Mesendoderm (in vitro differentiated cells): ENCODE measurements at regions not wholly inside any gene's neighbourhood (a gene's known extent, or its start where the extent isn't known, plus 50 kb on each side); places are given as distances from the start of the nearest gene placed in this dataset.

Experiments used
- DNase-seq: peaks from one replicate; pipeline ENCODE4 v3.0.0; 2013
- H2AK5ac ChIP-seq: 2 replicates; pipeline ENCODE4 v1.6.1; 2013; ENCODE audit warnings: low read length, inconsistent platforms
- H2BK120ac ChIP-seq: 2 replicates; pipeline ENCODE4 v1.6.1; 2013; ENCODE audit warnings: low read depth, mild to moderate bottlenecking, low read length, moderate library complexity, mixed read lengths
- H2BK15ac ChIP-seq: replicated peaks from 2 replicates; pipeline ENCODE4 v1.6.1; 2013; ENCODE audit warnings: low read depth, mild to moderate bottlenecking, moderate library complexity
- H2BK5ac ChIP-seq: 2 replicates; pipeline ENCODE4 v1.6.1; 2013; ENCODE audit warnings: low read length, inconsistent platforms
- H3K18ac ChIP-seq: 2 replicates; pipeline ENCODE4 v1.6.1; 2013; ENCODE audit warnings: mild to moderate bottlenecking, low read length, mixed read lengths
- H3K23ac ChIP-seq: one replicate; pipeline ENCODE4 v1.6.1; 2013; ENCODE audit warnings: low read length
- H3K27ac ChIP-seq: 2 replicates; pipeline ENCODE4 v1.5.1; 2013; ENCODE audit warnings: low read depth, mild to moderate bottlenecking, inconsistent platforms, low read length, moderate library complexity
- H3K27me3 ChIP-seq: 2 replicates; pipeline ENCODE4 v1.6.1; 2013; ENCODE audit warnings: low read length, control low read depth, mild to moderate bottlenecking, inconsistent platforms; ENCODE audit not compliant: insufficient read depth, poor library complexity
- H3K36me3 ChIP-seq: 2 replicates; pipeline ENCODE4 v1.6.1; 2013; ENCODE audit warnings: low read length, inconsistent platforms; ENCODE audit not compliant: control insufficient read depth, insufficient read depth
- H3K4ac ChIP-seq: one replicate; pipeline ENCODE4 v1.6.1; 2013; ENCODE audit warnings: low read depth, mild to moderate bottlenecking, low read length, moderate library complexity
- H3K4me1 ChIP-seq: 2 replicates; pipeline ENCODE4 v1.6.1; 2013; ENCODE audit warnings: low read depth, low read length, inconsistent platforms; ENCODE audit not compliant: control insufficient read depth
- H3K4me2 ChIP-seq: 2 replicates; pipeline ENCODE4 v1.6.1; 2013; ENCODE audit warnings: low read length
- H3K4me3 ChIP-seq: 2 replicates; pipeline ENCODE4 v1.5.1; 2013; ENCODE audit warnings: mild to moderate bottlenecking, low read length
- H3K56ac ChIP-seq: one replicate; pipeline ENCODE4 v1.6.1; 2013; ENCODE audit warnings: low read length
- H3K79me1 ChIP-seq: 2 replicates; pipeline ENCODE4 v1.6.1; 2013; ENCODE audit warnings: low read length, inconsistent platforms
- H3K79me2 ChIP-seq: 2 replicates; pipeline ENCODE4 v1.6.1; 2013; ENCODE audit warnings: mild to moderate bottlenecking, low read length; ENCODE audit not compliant: control insufficient read depth, insufficient read depth
- H3K9ac ChIP-seq: 2 replicates; pipeline ENCODE4 v1.6.1; 2013; ENCODE audit warnings: low read length, inconsistent platforms
- H4K5ac ChIP-seq: one replicate; pipeline ENCODE4 v1.6.1; 2013; ENCODE audit warnings: low read length
- H4K8ac ChIP-seq: one replicate; pipeline ENCODE4 v1.6.1; 2013; ENCODE audit warnings: low read depth, mild to moderate bottlenecking, control low read depth, low read length, moderate library complexity
- WGBS: extraction: QIAGEN DNeasy Blood & Tissue Kit; methylation state at CpG from one replicate; pipeline ENCODE4 v1.1.7; 2013; ENCODE audit warnings: low lambda C conversion rate, missing lambda C conversion rate; ENCODE audit not compliant: insufficient coverage; ENCODE audit errors: extremely low coverage; 5-methylcytosine and 5-hydroxymethylcytosine counted together

- no peaks in the 10 kb centered on the region for H3K27me3 ChIP-seq
- no peak overlapping the region for H3K56ac ChIP-seq
- no peak overlapping the region for H3K4ac ChIP-seq
- H3K4me2 ChIP-seq, result no peak overlapping the region
- H3K27ac ChIP-seq, result no peak overlapping the region
- H2AK5ac ChIP-seq, result no peak overlapping the region
- no peak overlapping the region for H2BK5ac ChIP-seq
- no peak overlapping the region for H3K9ac ChIP-seq
- no peak overlapping the region for H4K8ac ChIP-seq
- no peaks in the 10 kb centered on the region for H3K36me3 ChIP-seq
- H3K79me1 ChIP-seq, result no peaks in the 10 kb centered on the region
- WGBS, result no CpG with 5 or more reads among the region's 3 CpGs
- no peak overlapping the region for H3K18ac ChIP-seq
- no peaks in the 10 kb centered on the region for H3K79me2 ChIP-seq
- no peak overlapping the region for H2BK120ac ChIP-seq
- no peak overlapping the region for H4K5ac ChIP-seq
- H3K4me3 ChIP-seq, result no peak overlapping the region
- no peak for DNase-seq
- no peak overlapping the region for H3K23ac ChIP-seq
- H3K4me1 ChIP-seq, result no peaks in the 10 kb centered on the region
- H2BK15ac ChIP-seq, result no peak overlapping the region
Measured at GRCh38 chr20:52481443-52481842, 289.9 kb upstream of the ZFP64 start.

DNA sequence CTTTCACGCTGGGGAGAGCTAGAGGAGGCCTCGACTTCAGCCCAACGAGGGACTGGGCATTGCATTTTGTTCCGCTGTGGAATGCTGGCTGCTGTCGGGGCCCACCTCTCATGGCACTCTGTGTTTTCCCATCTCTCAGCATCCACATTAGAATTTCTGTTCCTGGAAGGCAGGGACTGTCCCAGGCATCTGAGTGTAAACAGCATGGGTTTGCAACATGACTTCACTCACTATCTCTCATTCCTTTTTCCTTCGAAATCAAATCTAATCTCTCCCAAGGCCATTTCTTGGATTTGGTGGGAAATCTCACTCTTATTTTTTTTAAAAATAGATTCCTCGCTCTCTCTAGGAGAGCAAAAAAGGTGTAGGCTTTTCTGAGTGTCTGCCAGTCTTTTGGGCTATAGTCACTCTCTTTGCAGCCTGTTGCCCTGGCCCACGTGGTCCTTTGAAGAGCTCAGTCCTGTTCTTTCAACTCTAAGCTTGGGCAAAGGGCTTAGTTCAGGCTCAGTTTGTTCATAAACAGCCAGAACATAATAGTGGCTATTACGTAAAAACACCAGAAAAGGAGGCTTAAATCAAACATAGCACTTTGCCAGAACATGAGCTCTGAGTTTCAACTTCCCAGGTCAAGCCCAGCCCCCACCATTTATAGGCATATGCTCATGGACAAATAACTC is 284.6 kb upstream of the ZFP64 start:
- no peak overlapping the region for H2BK15ac ChIP-seq
- WGBS, result no CpG with 5 or more reads among the region's 9 CpGs

GRCh38 chr20:52473186-52473585 is 281.6 kb upstream of the ZFP64 start:
- H2BK120ac ChIP-seq, result no peak overlapping the region
- no peak overlapping the region for H3K9ac ChIP-seq
- WGBS, result no CpG with 5 or more reads among the region's 3 CpGs
- no peaks in the 10 kb centered on the region for H3K4me1 ChIP-seq
- DNase-seq, result no peak
- no peak overlapping the region for H2BK5ac ChIP-seq
- H4K8ac ChIP-seq, result no peak overlapping the region
- H3K18ac ChIP-seq, result no peak overlapping the region
- no peak overlapping the region for H2BK15ac ChIP-seq
- H3K23ac ChIP-seq, result no peak overlapping the region
- no peak overlapping the region for H2AK5ac ChIP-seq
- H4K5ac ChIP-seq, result no peak overlapping the region
- H3K56ac ChIP-seq, result no peak overlapping the region
- H3K27ac ChIP-seq, result no peak overlapping the region
- H3K4ac ChIP-seq, result no peak overlapping the region
- no peaks in the 10 kb centered on the region for H3K79me1 ChIP-seq
- no peaks in the 10 kb centered on the region for H3K36me3 ChIP-seq
- no peak overlapping the region for H3K4me3 ChIP-seq
- no peaks in the 10 kb centered on the region for H3K27me3 ChIP-seq
- H3K4me2 ChIP-seq, result no peak overlapping the region
- no peaks in the 10 kb centered on the region for H3K79me2 ChIP-seq

More for the DNA sequence above, 284.6 kb upstream of the ZFP64 start:
- no peak overlapping the region for H2BK120ac ChIP-seq
- H3K56ac ChIP-seq, result no peak overlapping the region
- H2AK5ac ChIP-seq, result no peak overlapping the region
- no peaks in the 10 kb centered on the region for H3K36me3 ChIP-seq
- no peak overlapping the region for H3K4ac ChIP-seq
- H3K79me1 ChIP-seq, result no peaks in the 10 kb centered on the region
- H3K9ac ChIP-seq, result no peak overlapping the region
- no peak overlapping the region for H3K18ac ChIP-seq
- H2BK5ac ChIP-seq, result no peak overlapping the region
- no peak overlapping the region for H3K23ac ChIP-seq
- H3K4me3 ChIP-seq, result no peak overlapping the region
- no peak overlapping the region for H4K5ac ChIP-seq
- H3K79me2 ChIP-seq, result no peaks in the 10 kb centered on the region
- no peak for DNase-seq
- H3K4me2 ChIP-seq, result no peak overlapping the region
- H3K27me3 ChIP-seq, result no peaks in the 10 kb centered on the region
- no peak overlapping the region for H3K27ac ChIP-seq
- H3K4me1 ChIP-seq, result no peaks in the 10 kb centered on the region
- no peak overlapping the region for H4K8ac ChIP-seq

- Histone ChIP-seq H3K79me1 (no peaks in the 10 kb centered on the region), H3K56ac (no peak overlapping the region), H2BK15ac (no peak overlapping the region), H3K79me2 (no peaks in the 10 kb centered on the region), H3K27ac (no peak overlapping the region), H3K9ac (no peak overlapping the region), H4K8ac (no peak overlapping the region), H3K36me3 (no peaks in the 10 kb centered on the region), H3K4me2 (no peak overlapping the region), H3K4me1 (no peaks in the 10 kb centered on the region), H3K23ac (no peak overlapping the region), H4K5ac (no peak overlapping the region), H2AK5ac (no peak overlapping the region), H2BK5ac (no peak overlapping the region), H3K4ac (no peak overlapping the region), H3K18ac (no peak overlapping the region), H3K4me3 (no peak overlapping the region), H2BK120ac (no peak overlapping the region), H3K27me3 (no peaks in the 10 kb centered on the region)
- no peak for DNase-seq
Measured at GRCh38 chr20:52470561-52470960, 279.0 kb upstream of the ZFP64 start.

GRCh38 chr20:52469128-52469527 is 277.5 kb upstream of the ZFP64 start:
- Histone ChIP-seq H3K23ac (no peak overlapping the region), H3K4me2 (no peak overlapping the region), H3K18ac (no peak overlapping the region), H3K4me1 (no peaks in the 10 kb centered on the region), H2AK5ac (no peak overlapping the region), H2BK120ac (no peak overlapping the region), H4K5ac (no peak overlapping the region), H3K4me3 (no peak overlapping the region), H3K79me1 (no peaks in the 10 kb centered on the region), H3K36me3 (no peaks in the 10 kb centered on the region), H4K8ac (no peak overlapping the region), H3K27ac (no peak overlapping the region), H3K56ac (no peak overlapping the region), H3K79me2 (no peaks in the 10 kb centered on the region), H3K9ac (no peak overlapping the region), H3K4ac (no peak overlapping the region), H2BK5ac (no peak overlapping the region), H2BK15ac (no peak overlapping the region), H3K27me3 (no peaks in the 10 kb centered on the region)
- WGBS, result no CpG with 5 or more reads among the region's 9 CpGs
- DNase-seq, result peak; percentile 11

GRCh38 chr20:52465991-52466390 is 274.4 kb upstream of the ZFP64 start:
- Histone ChIP-seq H2BK15ac (no peak overlapping the region), H3K4ac (no peak overlapping the region), H3K79me2 (no peaks in the 10 kb centered on the region), H3K36me3 (no peaks in the 10 kb centered on the region), H4K8ac (no peak overlapping the region), H2AK5ac (no peak overlapping the region), H2BK120ac (no peak overlapping the region), H3K4me1 (no peaks in the 10 kb centered on the region), H4K5ac (no peak overlapping the region), H3K23ac (no peak overlapping the region), H3K56ac (no peak overlapping the region), H2BK5ac (no peak overlapping the region), H3K4me2 (no peak overlapping the region), H3K4me3 (no peak overlapping the region), H3K18ac (no peak overlapping the region), H3K9ac (no peak overlapping the region), H3K27ac (no peak overlapping the region), H3K79me1 (no peaks in the 10 kb centered on the region), H3K27me3 (no peaks in the 10 kb centered on the region)
- no peak for DNase-seq
- no CpG with 5 or more reads among the region's 6 CpGs for WGBS
